ENCODE measurements at regions not wholly inside any gene's neighbourhood (a gene's known extent, or its start where the extent isn't known, plus 50 kb on each side); places are given as distances from the start of the nearest gene placed in this dataset.

- Histone ChIP-seq H3K9me3 (ENCODE audit: low read length) (peaks cover 11% of the 10 kb centered on the region; the same call in 1 of the 2 replicates), H2AFZ (ENCODE audit: low read length) (no peak overlapping the region), H3K9me2 (replicated peaks; ENCODE audit: insufficient read depth, low read length) (no peaks in the 10 kb centered on the region), H3K4me3 (ENCODE audit: low read length) (no peak overlapping the region), H3K27me3 (ENCODE audit: low read length) (no peaks in the 10 kb centered on the region), H3K36me3 (ENCODE audit: insufficient read depth, low read length) (no peaks in the 10 kb centered on the region), H3K79me2 (ENCODE audit: low read length) (no peaks in the 10 kb centered on the region), H3K4me2 (ENCODE audit: low read depth, low read length, poor library complexity, severe bottlenecking) (no peak overlapping the region), H3K4me1 (ENCODE audit: low read length) (no peaks in the 10 kb centered on the region), H4K20me1 (ENCODE audit: insufficient read depth, low read depth, low read length) (no peaks in the 10 kb centered on the region), H3K27ac (ENCODE audit: low read length) (no peak overlapping the region), H3K9ac (ENCODE audit: low read length) (no peak overlapping the region)
- DNase-seq: no peak
Measured at GRCh38 chr5:3389471-3390026, 206.1 kb upstream of the IRX1 start.

- Histone ChIP-seq H4K20me1 (ENCODE audit: insufficient read depth, low read depth, low read length) (no peaks in the 10 kb centered on the region), H3K36me3 (ENCODE audit: insufficient read depth, low read length) (no peaks in the 10 kb centered on the region), H3K9me3 (ENCODE audit: low read length) (peaks cover 15% of the 10 kb centered on the region; the same call in 1 of the 2 replicates), H3K9ac (ENCODE audit: low read length) (no peak overlapping the region), H3K4me3 (ENCODE audit: low read length) (no peak overlapping the region), H3K4me1 (ENCODE audit: low read length) (no peaks in the 10 kb centered on the region), H3K79me2 (ENCODE audit: low read length) (no peaks in the 10 kb centered on the region), H3K9me2 (replicated peaks; ENCODE audit: insufficient read depth, low read length) (no peaks in the 10 kb centered on the region), H3K27ac (ENCODE audit: low read length) (no peak overlapping the region), H3K4me2 (ENCODE audit: low read depth, low read length, poor library complexity, severe bottlenecking) (no peak overlapping the region), H2AFZ (ENCODE audit: low read length) (no peak overlapping the region), H3K27me3 (ENCODE audit: low read length) (no peaks in the 10 kb centered on the region)
- no peak for DNase-seq
Measured at GRCh38 chr5:3386637-3387036, 209.0 kb upstream of the IRX1 start.

GRCh38 chr5:3385991-3386519 is 209.6 kb upstream of the IRX1 start:
- no peak overlapping the region for H3K4me2 ChIP-seq (ENCODE audit: low read depth, low read length, poor library complexity, severe bottlenecking)
- H3K79me2 ChIP-seq (ENCODE audit: low read length): no peaks in the 10 kb centered on the region
- no peaks in the 10 kb centered on the region for H4K20me1 ChIP-seq (ENCODE audit: insufficient read depth, low read depth, low read length)
- H3K27me3 ChIP-seq (ENCODE audit: low read length): no peaks in the 10 kb centered on the region
- H3K9me3 ChIP-seq (ENCODE audit: low read length): peaks cover 10% of the 10 kb centered on the region; the same call in 1 of the 2 replicates
- H3K4me3 ChIP-seq (ENCODE audit: low read length): no peak overlapping the region
- DNase-seq: no peak
- no peak overlapping the region for H2AFZ ChIP-seq (ENCODE audit: low read length)
- H3K9ac ChIP-seq (ENCODE audit: low read length): no peak overlapping the region
- no peak overlapping the region for H3K27ac ChIP-seq (ENCODE audit: low read length)
- no peaks in the 10 kb centered on the region for H3K36me3 ChIP-seq (ENCODE audit: insufficient read depth, low read length)
- no peaks in the 10 kb centered on the region for H3K4me1 ChIP-seq (ENCODE audit: low read length)
- H3K9me2 ChIP-seq (replicated peaks; ENCODE audit: insufficient read depth, low read length): no peaks in the 10 kb centered on the region

GRCh38 chr5:3384531-3384930 is 211.1 kb upstream of the IRX1 start:
- no peak overlapping the region for H3K27ac ChIP-seq (ENCODE audit: low read length)
- H3K4me1 ChIP-seq (ENCODE audit: low read length): no peaks in the 10 kb centered on the region
- no peak overlapping the region for H3K4me3 ChIP-seq (ENCODE audit: low read length)
- no peak overlapping the region for H2AFZ ChIP-seq (ENCODE audit: low read length)
- H3K27me3 ChIP-seq (ENCODE audit: low read length): no peaks in the 10 kb centered on the region
- DNase-seq: no peak
- H3K9me3 ChIP-seq (ENCODE audit: low read length): peaks cover 13% of the 10 kb centered on the region; the same call in 1 of the 2 replicates
- H4K20me1 ChIP-seq (ENCODE audit: insufficient read depth, low read depth, low read length): no peaks in the 10 kb centered on the region
- H3K79me2 ChIP-seq (ENCODE audit: low read length): no peaks in the 10 kb centered on the region
- no peaks in the 10 kb centered on the region for H3K9me2 ChIP-seq (replicated peaks; ENCODE audit: insufficient read depth, low read length)
- no peak overlapping the region for H3K9ac ChIP-seq (ENCODE audit: low read length)
- H3K4me2 ChIP-seq (ENCODE audit: low read depth, low read length, poor library complexity, severe bottlenecking): no peak overlapping the region
- no peaks in the 10 kb centered on the region for H3K36me3 ChIP-seq (ENCODE audit: insufficient read depth, low read length)

GRCh38 chr5:3382782-3383181 is 212.8 kb upstream of the IRX1 start:
- Histone ChIP-seq H3K4me1 (ENCODE audit: low read length) (no peaks in the 10 kb centered on the region), H3K4me2 (ENCODE audit: low read depth, low read length, poor library complexity, severe bottlenecking) (no peak overlapping the region), H3K36me3 (ENCODE audit: insufficient read depth, low read length) (no peaks in the 10 kb centered on the region), H4K20me1 (ENCODE audit: insufficient read depth, low read depth, low read length) (no peaks in the 10 kb centered on the region), H3K27me3 (ENCODE audit: low read length) (no peaks in the 10 kb centered on the region), H3K9me3 (ENCODE audit: low read length) (peaks cover 19% of the 10 kb centered on the region; the same call in 1 of the 2 replicates), H3K9ac (ENCODE audit: low read length) (no peak overlapping the region), H3K4me3 (ENCODE audit: low read length) (no peak overlapping the region), H3K79me2 (ENCODE audit: low read length) (no peaks in the 10 kb centered on the region), H3K27ac (ENCODE audit: low read length) (no peak overlapping the region), H3K9me2 (replicated peaks; ENCODE audit: insufficient read depth, low read length) (no peaks in the 10 kb centered on the region), H2AFZ (ENCODE audit: low read length) (no peak overlapping the region)
- no peak for DNase-seq

GRCh38 chr5:3382151-3382550 is 213.5 kb upstream of the IRX1 start:
- Histone ChIP-seq H3K9ac (ENCODE audit: low read length) (no peak overlapping the region), H3K27ac (ENCODE audit: low read length) (no peak overlapping the region), H3K79me2 (ENCODE audit: low read length) (no peaks in the 10 kb centered on the region), H3K4me1 (ENCODE audit: low read length) (no peaks in the 10 kb centered on the region), H3K4me2 (ENCODE audit: low read depth, low read length, poor library complexity, severe bottlenecking) (no peak overlapping the region), H4K20me1 (ENCODE audit: insufficient read depth, low read depth, low read length) (no peaks in the 10 kb centered on the region), H3K9me2 (replicated peaks; ENCODE audit: insufficient read depth, low read length) (no peaks in the 10 kb centered on the region), H3K4me3 (ENCODE audit: low read length) (no peak overlapping the region), H3K27me3 (ENCODE audit: low read length) (no peaks in the 10 kb centered on the region), H3K36me3 (ENCODE audit: insufficient read depth, low read length) (no peaks in the 10 kb centered on the region), H3K9me3 (ENCODE audit: low read length) (peaks cover 19% of the 10 kb centered on the region; the same call in 1 of the 2 replicates), H2AFZ (ENCODE audit: low read length) (no peak overlapping the region)
- no peak for DNase-seq

GRCh38 chr5:3381206-3381825 is 214.3 kb upstream of the IRX1 start:
- H3K27ac ChIP-seq (ENCODE audit: low read length): no peak overlapping the region

GRCh38 chr5:3380689-3381088 is 214.9 kb upstream of the IRX1 start:
- Histone ChIP-seq H3K9me2 (replicated peaks; ENCODE audit: insufficient read depth, low read length) (no peaks in the 10 kb centered on the region), H2AFZ (ENCODE audit: low read length) (no peak overlapping the region), H3K4me2 (ENCODE audit: low read depth, low read length, poor library complexity, severe bottlenecking) (no peak overlapping the region), H3K27me3 (ENCODE audit: low read length) (no peaks in the 10 kb centered on the region), H4K20me1 (ENCODE audit: insufficient read depth, low read depth, low read length) (no peaks in the 10 kb centered on the region), H3K36me3 (ENCODE audit: insufficient read depth, low read length) (no peaks in the 10 kb centered on the region), H3K4me1 (ENCODE audit: low read length) (no peaks in the 10 kb centered on the region), H3K27ac (ENCODE audit: low read length) (no peak overlapping the region), H3K9me3 (ENCODE audit: low read length) (peaks cover 21% of the 10 kb centered on the region; the same call in 1 of the 2 replicates), H3K4me3 (ENCODE audit: low read length) (no peak overlapping the region), H3K79me2 (ENCODE audit: low read length) (no peaks in the 10 kb centered on the region), H3K9ac (ENCODE audit: low read length) (no peak overlapping the region)
- no peak for DNase-seq

More at GRCh38 chr5:3381206-3381825, 214.3 kb upstream of the IRX1 start:
- no peaks in the 10 kb centered on the region for H3K36me3 ChIP-seq (ENCODE audit: insufficient read depth, low read length)
- no peaks in the 10 kb centered on the region for H3K79me2 ChIP-seq (ENCODE audit: low read length)
- no peaks in the 10 kb centered on the region for H3K4me1 ChIP-seq (ENCODE audit: low read length)
- H3K4me2 ChIP-seq (ENCODE audit: low read depth, low read length, poor library complexity, severe bottlenecking): no peak overlapping the region
- no peak overlapping the region for H3K9ac ChIP-seq (ENCODE audit: low read length)
- no peaks in the 10 kb centered on the region for H3K9me2 ChIP-seq (replicated peaks; ENCODE audit: insufficient read depth, low read length)
- no peaks in the 10 kb centered on the region for H4K20me1 ChIP-seq (ENCODE audit: insufficient read depth, low read depth, low read length)
- no peaks in the 10 kb centered on the region for H3K27me3 ChIP-seq (ENCODE audit: low read length)
- peaks cover 19% of the 10 kb centered on the region; the same call in 1 of the 2 replicates for H3K9me3 ChIP-seq (ENCODE audit: low read length)
- H2AFZ ChIP-seq (ENCODE audit: low read length): no peak overlapping the region
- no peak for DNase-seq
- no peak overlapping the region for H3K4me3 ChIP-seq (ENCODE audit: low read length)

Data from Karpas-422 (cell line).